H4 (cell line): ENCODE measurements at regions not wholly inside any gene's neighbourhood (a gene's known extent, or its start where the extent isn't known, plus 50 kb on each side); places are given as distances from the start of the nearest gene placed in this dataset.

Experiments
- DNase-seq: peaks from one replicate; pipeline ENCODE4 v3.0.0-alpha.2; 2015; ENCODE audit warnings: low spot score

GRCh38 chr11:113526521-113526920 is 51.3 kb upstream of the DRD2 start:
- no peak for DNase-seq
